Upper lobe of left lung (tissue), 6 donors: ENCODE measurements at regions not wholly inside any gene's neighbourhood (a gene's known extent, or its start where the extent isn't known, plus 50 kb on each side); places are given as distances from the start of the nearest gene placed in this dataset.

ENCODE experiments used
- ATAC-seq, 2 donors: fragments of 200-7000 bp; cut with Tn5 transposase; one replicate each; pipeline ENCODE4 v1.9.1; 2022; ENCODE audit warnings: mild to moderate bottlenecking in 2 of 2, moderate library complexity in 2 of 2; ENCODE audit not compliant: low FRiP score in 2 of 2
- DNase-seq, 2 donors: peaks; one replicate each; pipeline ENCODE4 v3.0.0-alpha.2; 2019 to 2020
- H3K27ac ChIP-seq, 4 donors: fragments of 200-600 bp; sonication (generic); one replicate each; pipeline ENCODE4 v1.5.1; 2016 to 2019
- H3K27me3 ChIP-seq, 4 donors: fragments of 200-600 bp; sonication (generic); one replicate each; pipeline ENCODE4 v1.5.1; 2017 to 2019
- H3K36me3 ChIP-seq, 4 donors: fragments of 200-600 bp; sonication (generic); one replicate each; pipeline ENCODE4 v1.5.1; 2016 to 2019
- H3K4me1 ChIP-seq, 4 donors: fragments of 200-600 bp; sonication (generic); one replicate each; pipeline ENCODE4 v1.5.1; 2018 to 2019
- H3K4me3 ChIP-seq, 4 donors: fragments of 200-600 bp; sonication (generic); one replicate each; pipeline ENCODE4 v1.5.1; 2017 to 2019; ENCODE audit warnings: mild to moderate bottlenecking in 2 of 4, moderate library complexity in 1 of 4
- H3K9me3 ChIP-seq, 4 donors: fragments of 200-600 bp; sonication (generic); one replicate each; pipeline ENCODE4 v1.5.1; 2018 to 2019
- EP300 ChIP-seq, 4 donors: sonication (generic); formaldehyde crosslinking; IDR thresholded peaks; one replicate each; pipeline ENCODE4 v1.5.1; 2017; ENCODE audit warnings: antibody characterized with exemption in 4 of 4, control low read depth in 2 of 4
- POLR2A ChIP-seq, 4 donors: fragments of 450-650 bp; IDR thresholded peaks; one replicate each; pipeline ENCODE4 v1.5.1; 2016 to 2017; ENCODE audit warnings: antibody characterized with exemption in 4 of 4, mild to moderate bottlenecking in 2 of 4
- POLR2AphosphoS5 ChIP-seq, 2 donors: sonication (generic); formaldehyde crosslinking; IDR thresholded peaks; one replicate each; pipeline ENCODE4 v1.5.1; 2017; ENCODE audit warnings: antibody characterized with exemption in 2 of 2
- WGBS, 2 donors: methylation state at CpG; one replicate each; pipeline ENCODE4 v1.1.5; 2017 to 2018; 5-methylcytosine and 5-hydroxymethylcytosine counted together
- TF ChIP-seq, protein P1 (sequence below), 6 experiments: fragments of 450-650 bp in 4 of 6; fragments of 200-600 bp in 2 of 6; sonication (generic) in 2 of 6; IDR thresholded peaks; one replicate each; pipeline ENCODE4 v1.5.1; 2016 to 2019; ENCODE audit warnings: antibody characterized with exemption in 6 of 6
- donor health status: DM: no; HTN: no; CAD: no; lungs with moderate emphysema.
- donor health status: DM: no; HTN: yes; CAD: no; lungs with severe emphysema.

GRCh38 chr6:135658916-135659315 lies 161.4 kb upstream of the AHI1 start:
- Histone ChIP-seq H3K27ac (no peak overlapping the region), H3K27me3 (no peaks in the 10 kb centered on the region), H3K4me1 (no peaks in the 10 kb centered on the region), H3K36me3 (no peaks in the 10 kb centered on the region), H3K4me3 (no peak overlapping the region), H3K9me3 (peaks cover 0 to 4% (median 0%) of the 10 kb centered on the region in 4 donors)
- ATAC-seq (no peak), DNase-seq (no peak)
- TF ChIP-seq POLR2AphosphoS5 (IDR thresholded peaks at IDR 0.05) (no peak), EP300 (IDR thresholded peaks at IDR 0.05) (no peak)
- TF ChIP-seq, protein P1, sequence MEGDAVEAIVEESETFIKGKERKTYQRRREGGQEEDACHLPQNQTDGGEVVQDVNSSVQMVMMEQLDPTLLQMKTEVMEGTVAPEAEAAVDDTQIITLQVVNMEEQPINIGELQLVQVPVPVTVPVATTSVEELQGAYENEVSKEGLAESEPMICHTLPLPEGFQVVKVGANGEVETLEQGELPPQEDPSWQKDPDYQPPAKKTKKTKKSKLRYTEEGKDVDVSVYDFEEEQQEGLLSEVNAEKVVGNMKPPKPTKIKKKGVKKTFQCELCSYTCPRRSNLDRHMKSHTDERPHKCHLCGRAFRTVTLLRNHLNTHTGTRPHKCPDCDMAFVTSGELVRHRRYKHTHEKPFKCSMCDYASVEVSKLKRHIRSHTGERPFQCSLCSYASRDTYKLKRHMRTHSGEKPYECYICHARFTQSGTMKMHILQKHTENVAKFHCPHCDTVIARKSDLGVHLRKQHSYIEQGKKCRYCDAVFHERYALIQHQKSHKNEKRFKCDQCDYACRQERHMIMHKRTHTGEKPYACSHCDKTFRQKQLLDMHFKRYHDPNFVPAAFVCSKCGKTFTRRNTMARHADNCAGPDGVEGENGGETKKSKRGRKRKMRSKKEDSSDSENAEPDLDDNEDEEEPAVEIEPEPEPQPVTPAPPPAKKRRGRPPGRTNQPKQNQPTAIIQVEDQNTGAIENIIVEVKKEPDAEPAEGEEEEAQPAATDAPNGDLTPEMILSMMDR (IDR thresholded peaks at IDR 0.05) = no peak
- WGBS, 2 donors = 81 to 88% methylated on average over 2 of the region's 2 CpGs

DNA sequence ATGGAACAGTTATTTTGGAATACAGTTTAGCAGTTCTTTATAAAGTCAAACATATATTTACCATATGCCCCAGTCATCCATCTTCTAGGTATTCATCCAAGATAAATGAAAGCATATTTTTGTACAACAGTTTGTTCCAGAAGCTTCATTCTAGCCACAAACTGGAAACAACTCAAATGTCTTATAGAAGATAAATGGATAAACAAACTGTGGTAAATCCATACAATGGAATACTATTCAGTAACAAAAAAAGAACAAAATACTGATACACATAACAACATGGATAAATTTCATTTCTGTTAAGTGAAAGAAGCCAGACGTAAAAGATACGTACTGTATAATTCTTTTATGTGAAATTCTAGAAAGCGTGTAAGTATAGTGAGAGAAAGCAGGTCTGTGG lies 167.0 kb upstream of the AHI1 start:
- ATAC-seq (no peak), DNase-seq (no peak)
- Histone ChIP-seq H3K9me3 (no peaks in the 10 kb centered on the region), H3K27ac (no peak overlapping the region), H3K4me1 (peaks cover 0 to 5% (median 0%) of the 10 kb centered on the region in 4 donors), H3K27me3 (no peaks in the 10 kb centered on the region), H3K4me3 (no peak overlapping the region), H3K36me3 (no peaks in the 10 kb centered on the region)
- WGBS, 2 donors = 97 to 98% methylated on average over 3 of the region's 3 CpGs
- TF ChIP-seq POLR2A (IDR thresholded peaks at IDR 0.05) (no peak), EP300 (IDR thresholded peaks at IDR 0.05) (no peak), POLR2AphosphoS5 (IDR thresholded peaks at IDR 0.05) (no peak)
- TF ChIP-seq, protein P1 (IDR thresholded peaks at IDR 0.05) = no peak

- H3K4me1 ChIP-seq = peaks cover 0 to 5% (median 0%) of the 10 kb centered on the region in 4 donors
- no peak for TF ChIP-seq POLR2A (IDR thresholded peaks at IDR 0.05)
- TF ChIP-seq EP300 (IDR thresholded peaks at IDR 0.05) = no peak
- TF ChIP-seq POLR2AphosphoS5 (IDR thresholded peaks at IDR 0.05) = no peak
- TF ChIP-seq, protein P1 (IDR thresholded peaks at IDR 0.05) = no peak
- no peak for DNase-seq
- H3K27me3 ChIP-seq = no peaks in the 10 kb centered on the region
- no peaks in the 10 kb centered on the region for H3K36me3 ChIP-seq
- ATAC-seq = no peak
- H3K4me3 ChIP-seq = no peak overlapping the region
- H3K27ac ChIP-seq = no peak overlapping the region
- no peaks in the 10 kb centered on the region for H3K9me3 ChIP-seq
- 50 to 71% methylated on average over 4 of the region's 4 CpGs for WGBS, 2 donors
These were observed 168.4 kb upstream of the AHI1 start for GRCh38 chr6:135665935-135666334.

DNA sequence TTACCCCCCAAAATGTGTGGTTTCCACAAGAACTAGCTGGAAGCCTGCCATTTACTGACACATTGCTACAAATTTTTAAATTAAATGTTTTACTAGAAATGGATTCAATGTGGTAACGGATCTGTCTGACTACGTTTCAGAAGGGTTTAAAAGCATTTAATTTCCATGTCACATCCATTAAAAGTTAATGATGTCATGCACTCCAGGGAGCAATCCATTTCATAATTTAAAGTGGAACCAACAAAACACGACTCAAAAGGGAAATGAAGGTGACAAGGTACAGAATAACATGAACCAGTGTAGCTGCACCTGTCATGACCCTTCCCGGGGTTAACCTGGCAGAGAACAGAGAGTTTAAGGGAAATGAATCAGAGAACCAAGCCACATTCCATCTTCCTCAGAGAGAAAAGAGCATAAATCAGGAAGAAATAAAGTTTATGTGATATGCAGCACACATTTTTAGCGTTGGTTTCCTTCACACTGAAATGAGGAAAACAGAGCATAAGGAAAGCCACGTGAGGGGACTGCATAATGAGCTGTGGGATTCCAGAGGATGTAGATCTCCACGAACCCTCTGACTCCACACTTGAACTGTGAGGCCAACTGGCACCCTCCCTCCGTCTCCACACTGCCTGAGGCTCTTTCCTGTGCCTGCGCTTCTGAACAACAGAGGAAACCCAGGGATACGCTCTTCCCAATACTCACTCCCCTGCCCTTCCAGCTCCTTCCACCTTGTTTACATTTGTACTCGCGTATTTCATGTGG lies 170.3 kb upstream of the AHI1 start:
- TF ChIP-seq POLR2A (IDR thresholded peaks at IDR 0.05) = no peak
- TF ChIP-seq, protein P1 (IDR thresholded peaks at IDR 0.05) = no peak
- TF ChIP-seq POLR2AphosphoS5 (IDR thresholded peaks at IDR 0.05) = no peak
- no peak for TF ChIP-seq EP300 (IDR thresholded peaks at IDR 0.05)
- 33 to 35% methylated on average over 12 of the region's 12 CpGs for WGBS, 2 donors
- H3K4me1 ChIP-seq = peaks cover 0 to 5% (median 0%) of the 10 kb centered on the region in 4 donors
- no peak overlapping the region for H3K4me3 ChIP-seq
- no peaks in the 10 kb centered on the region for H3K36me3 ChIP-seq
- peak; percentile 43 to 65 for ATAC-seq
- peak in 1 of 2 donors; percentile 36 for DNase-seq
- no peaks in the 10 kb centered on the region for H3K27me3 ChIP-seq
- H3K9me3 ChIP-seq = no peaks in the 10 kb centered on the region
- H3K27ac ChIP-seq = no peak overlapping the region

GRCh38 chr6:135672256-135672655 lies 174.7 kb upstream of the AHI1 start:
- no peak overlapping the region for H3K4me3 ChIP-seq
- H3K9me3 ChIP-seq = no peaks in the 10 kb centered on the region
- H3K36me3 ChIP-seq = no peaks in the 10 kb centered on the region
- DNase-seq (no peak), ATAC-seq (no peak)
- TF ChIP-seq POLR2A (IDR thresholded peaks at IDR 0.05) (no peak), EP300 (IDR thresholded peaks at IDR 0.05) (no peak), POLR2AphosphoS5 (IDR thresholded peaks at IDR 0.05) (no peak)
- TF ChIP-seq, protein P1 (IDR thresholded peaks at IDR 0.05) = no peak
- no peak overlapping the region for H3K27ac ChIP-seq
- WGBS, 2 donors = 90 to 92% methylated on average over 5 to 6 of the region's 6 CpGs
- peaks cover 0 to 5% (median 0%) of the 10 kb centered on the region in 4 donors for H3K4me1 ChIP-seq
- no peaks in the 10 kb centered on the region for H3K27me3 ChIP-seq
